Upper lobe of left lung (tissue), 6 donors: ENCODE measurements at regions not wholly inside any gene's neighbourhood (a gene's known extent, or its start where the extent isn't known, plus 50 kb on each side); places are given as distances from the start of the nearest gene placed in this dataset.

Experiments
- ATAC-seq, 2 donors: fragments of 200-7000 bp; cut with Tn5 transposase; one replicate each; pipeline ENCODE4 v1.9.1; 2022; ENCODE audit warnings: mild to moderate bottlenecking in 2 of 2, moderate library complexity in 2 of 2; ENCODE audit not compliant: low FRiP score in 2 of 2
- DNase-seq, 2 donors: peaks; one replicate each; pipeline ENCODE4 v3.0.0-alpha.2; 2019 to 2020
- H3K27ac ChIP-seq, 4 donors: fragments of 200-600 bp; sonication (generic); one replicate each; pipeline ENCODE4 v1.5.1; 2016 to 2019
- H3K27me3 ChIP-seq, 4 donors: fragments of 200-600 bp; sonication (generic); one replicate each; pipeline ENCODE4 v1.5.1; 2017 to 2019
- H3K36me3 ChIP-seq, 4 donors: fragments of 200-600 bp; sonication (generic); one replicate each; pipeline ENCODE4 v1.5.1; 2016 to 2019
- H3K4me1 ChIP-seq, 4 donors: fragments of 200-600 bp; sonication (generic); one replicate each; pipeline ENCODE4 v1.5.1; 2018 to 2019
- H3K4me3 ChIP-seq, 4 donors: fragments of 200-600 bp; sonication (generic); one replicate each; pipeline ENCODE4 v1.5.1; 2017 to 2019; ENCODE audit warnings: mild to moderate bottlenecking in 2 of 4, moderate library complexity in 1 of 4
- H3K9me3 ChIP-seq, 4 donors: fragments of 200-600 bp; sonication (generic); one replicate each; pipeline ENCODE4 v1.5.1; 2018 to 2019
- CTCF ChIP-seq, 6 experiments: fragments of 450-650 bp in 4 of 6; fragments of 200-600 bp in 2 of 6; sonication (generic) in 2 of 6; IDR thresholded peaks; one replicate each; pipeline ENCODE4 v1.5.1; 2016 to 2019; ENCODE audit warnings: antibody characterized with exemption in 6 of 6
- EP300 ChIP-seq, 4 donors: sonication (generic); formaldehyde crosslinking; IDR thresholded peaks; one replicate each; pipeline ENCODE4 v1.5.1; 2017; ENCODE audit warnings: antibody characterized with exemption in 4 of 4, control low read depth in 2 of 4
- POLR2A ChIP-seq, 4 donors: fragments of 450-650 bp; IDR thresholded peaks; one replicate each; pipeline ENCODE4 v1.5.1; 2016 to 2017; ENCODE audit warnings: antibody characterized with exemption in 4 of 4, mild to moderate bottlenecking in 2 of 4
- POLR2AphosphoS5 ChIP-seq, 2 donors: sonication (generic); formaldehyde crosslinking; IDR thresholded peaks; one replicate each; pipeline ENCODE4 v1.5.1; 2017; ENCODE audit warnings: antibody characterized with exemption in 2 of 2
- WGBS, 2 donors: methylation state at CpG; one replicate each; pipeline ENCODE4 v1.1.5; 2017 to 2018; 5-methylcytosine and 5-hydroxymethylcytosine counted together
- donor health status: DM: no; HTN: no; CAD: no; lungs with moderate emphysema.
- donor health status: DM: no; HTN: yes; CAD: no; lungs with severe emphysema.

DNA sequence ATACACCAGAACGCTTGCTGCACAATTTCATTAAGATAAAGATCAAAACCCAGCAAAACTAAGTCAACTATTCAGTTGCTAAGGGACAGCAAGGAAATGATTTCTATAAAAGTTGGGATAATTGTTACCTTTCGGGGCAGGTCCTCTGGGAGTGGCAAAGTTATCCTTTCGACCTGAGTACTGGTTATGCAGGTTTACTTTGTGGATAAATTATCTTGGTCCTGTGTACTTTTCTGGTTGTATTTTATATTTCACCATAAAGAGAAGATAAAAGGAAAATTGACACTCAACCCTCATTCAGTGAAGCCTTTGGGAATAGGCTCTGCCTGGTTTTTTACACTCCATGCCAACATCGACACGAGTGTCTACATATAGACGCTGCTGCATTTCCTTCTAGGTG, 146.5 kb downstream of the SYK start:
- 64 to 71% methylated on average over 6 of the region's 6 CpGs for WGBS, 2 donors
- H3K4me3 ChIP-seq: no peak overlapping the region
- H3K4me1 ChIP-seq: no peaks in the 10 kb centered on the region
- H3K36me3 ChIP-seq: no peaks in the 10 kb centered on the region
- ATAC-seq (no peak), DNase-seq (no peak)
- no peak for TF ChIP-seq EP300 (IDR thresholded peaks at IDR 0.05)
- no peak for TF ChIP-seq POLR2A (IDR thresholded peaks at IDR 0.05)
- TF ChIP-seq POLR2AphosphoS5 (IDR thresholded peaks at IDR 0.05): no peak
- TF ChIP-seq CTCF (IDR thresholded peaks at IDR 0.05): no peak
- H3K27ac ChIP-seq: no peak overlapping the region
- no peaks in the 10 kb centered on the region for H3K9me3 ChIP-seq
- H3K27me3 ChIP-seq: no peaks in the 10 kb centered on the region

DNA sequence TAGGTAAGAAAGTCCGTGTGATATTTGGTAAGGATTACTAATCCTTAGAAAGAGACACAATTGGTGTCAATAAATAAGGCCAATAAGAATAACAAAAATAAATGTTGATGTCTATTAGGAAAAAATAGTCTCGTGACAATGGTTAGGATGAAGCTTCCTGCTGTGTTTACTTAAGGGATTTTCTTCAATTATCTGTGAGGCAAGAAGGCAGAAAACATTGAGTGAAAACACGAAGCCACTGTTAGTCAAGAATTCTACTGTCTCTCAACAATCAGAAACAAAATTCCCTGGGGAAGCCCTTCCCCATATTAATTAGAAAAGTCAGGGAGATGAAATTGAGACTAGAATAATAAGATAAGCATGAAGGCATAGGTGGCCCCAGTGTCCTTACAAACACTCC, 149.0 kb downstream of the SYK start:
- no peaks in the 10 kb centered on the region for H3K27me3 ChIP-seq
- H3K27ac ChIP-seq: no peak overlapping the region
- H3K4me1 ChIP-seq: no peaks in the 10 kb centered on the region
- H3K36me3 ChIP-seq: no peaks in the 10 kb centered on the region
- no peaks in the 10 kb centered on the region for H3K9me3 ChIP-seq
- ATAC-seq (no peak), DNase-seq (no peak)
- no peak overlapping the region for H3K4me3 ChIP-seq
- WGBS, 2 donors: 28 to 40% methylated on average over 3 of the region's 3 CpGs
- no peak for TF ChIP-seq POLR2A (IDR thresholded peaks at IDR 0.05)
- no peak for TF ChIP-seq EP300 (IDR thresholded peaks at IDR 0.05)
- no peak for TF ChIP-seq CTCF (IDR thresholded peaks at IDR 0.05)
- no peak for TF ChIP-seq POLR2AphosphoS5 (IDR thresholded peaks at IDR 0.05)

DNA sequence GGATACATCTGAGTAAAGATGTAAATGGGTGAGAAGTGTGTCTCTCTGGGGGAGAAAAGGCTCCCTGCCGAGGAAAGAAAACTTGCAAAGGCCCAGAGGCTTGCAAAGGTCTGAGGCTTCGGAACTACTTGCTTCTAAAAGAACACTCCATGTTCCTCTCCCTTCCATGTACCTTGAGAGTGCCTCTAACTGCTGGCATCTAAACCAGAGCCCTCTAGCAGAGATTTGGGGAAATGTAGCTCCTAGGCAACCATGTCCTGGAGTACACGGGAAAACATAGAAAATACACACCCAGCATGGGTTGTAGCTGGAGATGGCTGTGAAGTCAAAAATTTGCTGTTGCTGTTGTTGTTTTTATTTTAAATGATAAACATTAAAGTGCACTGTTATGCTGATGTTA, 151.6 kb downstream of the SYK start:
- Histone ChIP-seq H3K4me1 (no peaks in the 10 kb centered on the region), H3K27ac (no peak overlapping the region), H3K9me3 (no peaks in the 10 kb centered on the region), H3K4me3 (no peak overlapping the region), H3K36me3 (no peaks in the 10 kb centered on the region), H3K27me3 (no peaks in the 10 kb centered on the region)
- WGBS, 2 donors: 36 to 66% methylated on average over 3 of the region's 3 CpGs
- ATAC-seq: no peak
- TF ChIP-seq POLR2A (IDR thresholded peaks at IDR 0.05) (no peak), CTCF (IDR thresholded peaks at IDR 0.05) (no peak), EP300 (IDR thresholded peaks at IDR 0.05) (no peak), POLR2AphosphoS5 (IDR thresholded peaks at IDR 0.05) (no peak)
- no peak for DNase-seq

DNA sequence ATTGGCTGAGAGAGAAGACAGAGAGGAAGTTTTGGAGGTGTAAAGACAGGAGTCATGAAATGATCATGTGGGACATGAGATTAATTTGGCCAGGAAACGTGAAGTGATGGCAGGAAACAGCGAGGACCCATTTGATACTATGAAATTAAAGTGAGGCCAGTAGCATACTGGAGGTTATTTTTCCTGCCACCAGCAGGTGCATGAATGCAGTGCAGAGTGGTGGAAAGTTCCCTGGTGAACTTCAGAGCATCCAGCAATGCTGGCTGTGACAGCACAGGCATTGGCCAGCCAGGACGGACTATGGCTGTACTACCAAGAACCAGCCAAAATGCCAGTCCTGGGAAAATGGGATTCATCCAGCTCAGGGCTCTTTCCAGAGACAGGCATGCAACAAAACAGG, 152.2 kb downstream of the SYK start:
- WGBS, 2 donors: 70 to 72% methylated on average over 3 of the region's 3 CpGs
- TF ChIP-seq CTCF (IDR thresholded peaks at IDR 0.05): no peak
- no peak for TF ChIP-seq POLR2AphosphoS5 (IDR thresholded peaks at IDR 0.05)
- TF ChIP-seq EP300 (IDR thresholded peaks at IDR 0.05): no peak
- TF ChIP-seq POLR2A (IDR thresholded peaks at IDR 0.05): no peak
- no peaks in the 10 kb centered on the region for H3K36me3 ChIP-seq

GRCh38 chr9:90956026-90956810, 154.6 kb downstream of the SYK start:
- Histone ChIP-seq H3K27me3 (no peaks in the 10 kb centered on the region), H3K4me1 (no peaks in the 10 kb centered on the region), H3K36me3 (no peaks in the 10 kb centered on the region), H3K4me3 (no peak overlapping the region), H3K9me3 (no peaks in the 10 kb centered on the region), H3K27ac (no peak overlapping the region)
- DNase-seq (peak in 1 of 2 donors; percentile 36), ATAC-seq (peak; percentile 19 to 66)
- WGBS, 2 donors: 62 to 68% methylated on average over 8 to 9 of the region's 9 CpGs
- no peak for TF ChIP-seq CTCF (IDR thresholded peaks at IDR 0.05)
- no peak for TF ChIP-seq POLR2A (IDR thresholded peaks at IDR 0.05)
- no peak for TF ChIP-seq POLR2AphosphoS5 (IDR thresholded peaks at IDR 0.05)
- no peak for TF ChIP-seq EP300 (IDR thresholded peaks at IDR 0.05)

More for the DNA sequence above, 152.2 kb downstream of the SYK start:
- no peaks in the 10 kb centered on the region for H3K27me3 ChIP-seq
- no peaks in the 10 kb centered on the region for H3K9me3 ChIP-seq
- no peak overlapping the region for H3K4me3 ChIP-seq
- no peak overlapping the region for H3K27ac ChIP-seq
- ATAC-seq: no peak
- no peak for DNase-seq
- no peaks in the 10 kb centered on the region for H3K4me1 ChIP-seq
